Prostate gland (tissue), 2 donors: ENCODE measurements at regions not wholly inside any gene's neighbourhood (a gene's known extent, or its start where the extent isn't known, plus 50 kb on each side); places are given as distances from the start of the nearest gene placed in this dataset.

ENCODE experiments used
- DNase-seq: peaks from one replicate; pipeline ENCODE4 v3.0.0-alpha.2; 2019; ENCODE audit warnings: low spot score
- H3K27ac ChIP-seq, 2 donors: fragments of 200-600 bp; sonication (generic); 2 replicates each; pipeline ENCODE4 v1.5.1; 2017 to 2019
- H3K27me3 ChIP-seq: fragments of 200-600 bp; sonication (generic); replicated peaks from 2 replicates; pipeline ENCODE4 v1.5.1; 2019; ENCODE audit not compliant: insufficient read depth
- H3K36me3 ChIP-seq, 2 donors: fragments of 200-600 bp; sonication (generic); 1 replicate in 1 of 2; 2 replicates in 1 of 2; pipeline versions ENCODE4 v1.5.1 to v1.8.1; 2017 to 2019
- H3K4me1 ChIP-seq: fragments of 200-600 bp; sonication (generic); replicated peaks from 2 replicates; pipeline ENCODE4 v1.5.1; 2019
- H3K4me3 ChIP-seq, 2 donors: fragments of 200-600 bp; sonication (generic); 2 replicates each; pipeline ENCODE4 v1.5.1; 2017 to 2019
- H3K9me3 ChIP-seq: fragments of 200-600 bp; sonication (generic); 2 replicates; pipeline ENCODE4 v1.5.1; 2017
- CTCF ChIP-seq, 4 experiments: fragments of 200-600 bp in 2 of 4; fragments of 450-650 bp in 2 of 4; sonication (generic) in 2 of 4; IDR thresholded peaks; 1 replicate in 3 of 4; 2 replicates in 1 of 4; pipeline ENCODE4 v1.5.1; 2016 to 2019; ENCODE audit warnings: antibody characterized with exemption in 4 of 4, mild to moderate bottlenecking in 2 of 4, moderate library complexity in 2 of 4
- POLR2A ChIP-seq: fragments of 450-650 bp; IDR thresholded peaks from one replicate; pipeline ENCODE4 v1.6.1; 2016; ENCODE audit warnings: antibody characterized with exemption, mild to moderate bottlenecking
- POLR2AphosphoS5 ChIP-seq: sonication (generic); formaldehyde crosslinking; IDR thresholded peaks from one replicate; pipeline ENCODE4 v1.6.1; 2017; ENCODE audit warnings: antibody characterized with exemption
- WGBS: methylation state at CpG from one replicate; pipeline ENCODE4 v1.1.5; 2018; 5-methylcytosine and 5-hydroxymethylcytosine counted together
- intact Hi-C: fragments of 100-400 bp; cut with DNase I; formaldehyde crosslinking; loops from one replicate; pipeline ENCODE4 v1.14.2; 2022

- intact Hi-C loops: no loop called here
- Histone ChIP-seq H3K4me3 (no peak overlapping the region), H3K27me3 (no peaks in the 10 kb centered on the region), H3K9me3 (no peaks in the 10 kb centered on the region), H3K4me1 (no peaks in the 10 kb centered on the region), H3K36me3 (no peaks in the 10 kb centered on the region), H3K27ac (no peak overlapping the region)
- 59% methylated on average over 2 of the region's 2 CpGs for WGBS
- TF ChIP-seq POLR2AphosphoS5: no peak
- DNase-seq: no peak
These were observed 188.7 kb upstream of the CEP162 start for GRCh38 chr6:84416043-84416657.

GRCh38 chr6:84415517-84415916 lies 188.1 kb upstream of the CEP162 start:
- intact Hi-C loops: no loop called here
- TF ChIP-seq CTCF (IDR thresholded peaks at IDR 0.05): no peak
- TF ChIP-seq POLR2AphosphoS5: no peak
- TF ChIP-seq POLR2A: no peak
- Histone ChIP-seq H3K9me3 (no peaks in the 10 kb centered on the region), H3K4me3 (no peak overlapping the region), H3K36me3 (no peaks in the 10 kb centered on the region), H3K27ac (no peak overlapping the region), H3K27me3 (no peaks in the 10 kb centered on the region), H3K4me1 (no peaks in the 10 kb centered on the region)
- 32% methylated on average over 6 of the region's 6 CpGs for whole genome bisulfite sequencing
- DNase-seq: no peak

- Histone ChIP-seq H3K27ac (no peak overlapping the region), H3K9me3 (no peaks in the 10 kb centered on the region), H3K36me3 (no peaks in the 10 kb centered on the region), H3K27me3 (no peaks in the 10 kb centered on the region), H3K4me3 (no peak overlapping the region), H3K4me1 (no peaks in the 10 kb centered on the region)
- WGBS: 91% methylated on average over 2 of the region's 2 CpGs
- DNase-seq: no peak
- TF ChIP-seq CTCF (IDR thresholded peaks at IDR 0.05): no peak
- no peak for TF ChIP-seq POLR2AphosphoS5
- TF ChIP-seq POLR2A: no peak
- intact Hi-C loops: no loop called here
These were observed 187.6 kb upstream of the CEP162 start for GRCh38 chr6:84415068-84415467.

- no peaks in the 10 kb centered on the region for H3K27me3 ChIP-seq
- intact Hi-C loops: no loop called here
- H3K36me3 ChIP-seq: no peaks in the 10 kb centered on the region
- H3K9me3 ChIP-seq: no peaks in the 10 kb centered on the region
- TF ChIP-seq CTCF (IDR thresholded peaks at IDR 0.05) (no peak), POLR2A (no peak), POLR2AphosphoS5 (no peak)
- DNase-seq: no peak
- WGBS: 62% methylated on average over 6 of the region's 6 CpGs
- H3K4me1 ChIP-seq: no peaks in the 10 kb centered on the region
- no peak overlapping the region for H3K4me3 ChIP-seq
- no peak overlapping the region for H3K27ac ChIP-seq
These were observed 187.1 kb upstream of the CEP162 start for GRCh38 chr6:84414531-84414930.

- H3K9me3 ChIP-seq: no peaks in the 10 kb centered on the region
- TF ChIP-seq CTCF (IDR thresholded peaks at IDR 0.05): no peak
- no peak for TF ChIP-seq POLR2A
- TF ChIP-seq POLR2AphosphoS5: no peak
- H3K27me3 ChIP-seq: no peaks in the 10 kb centered on the region
- no peaks in the 10 kb centered on the region for H3K4me1 ChIP-seq
- WGBS: 20% methylated on average over 1 of the region's 1 CpG
- H3K4me3 ChIP-seq: no peak overlapping the region
- H3K27ac ChIP-seq: no peak overlapping the region
- DNase-seq: no peak
- H3K36me3 ChIP-seq: no peaks in the 10 kb centered on the region
- intact Hi-C loops: no loop called here
These were observed 183.7 kb upstream of the CEP162 start for GRCh38 chr6:84411060-84411629.
